NCI-H2196 treated with DMSO at 0.1 percent for 48 hours (cell line): ENCODE measurements at regions not wholly inside any gene's neighbourhood (a gene's known extent, or its start where the extent isn't known, plus 50 kb on each side); places are given as distances from the start of the nearest gene placed in this dataset.

ENCODE experiments used
- DNase-seq: peaks from one replicate; lab custom pipeline; 2025; ENCODE audit not compliant: unreplicated experiment; lab: John Stamatoyannopoulos, UW

DNA sequence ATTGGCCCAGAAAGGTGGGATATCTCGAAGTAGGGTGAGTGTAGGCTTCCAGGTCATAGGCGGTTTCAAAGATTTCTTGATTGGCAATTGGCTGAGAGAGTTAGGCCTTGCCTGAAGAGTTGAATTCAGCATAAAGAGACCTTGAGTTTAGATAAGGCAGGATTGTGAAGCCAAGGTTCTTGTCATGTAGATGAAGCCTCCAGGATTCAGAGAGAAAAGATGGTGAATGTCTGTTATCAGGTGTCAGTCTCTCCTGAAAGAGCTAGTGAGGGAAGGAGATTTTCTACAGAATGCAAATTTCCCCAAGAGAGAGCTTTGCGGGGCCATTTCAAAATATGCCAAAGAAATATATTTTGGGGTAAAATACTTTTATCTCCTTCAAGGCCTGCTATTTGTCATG is 217.0 kb upstream of the TLE3 start:
- DNase-seq, result no peak

- DNase-seq, result no peak
These were observed 216.3 kb upstream of the TLE3 start for GRCh38 chr15:70314018-70314354.

DNA sequence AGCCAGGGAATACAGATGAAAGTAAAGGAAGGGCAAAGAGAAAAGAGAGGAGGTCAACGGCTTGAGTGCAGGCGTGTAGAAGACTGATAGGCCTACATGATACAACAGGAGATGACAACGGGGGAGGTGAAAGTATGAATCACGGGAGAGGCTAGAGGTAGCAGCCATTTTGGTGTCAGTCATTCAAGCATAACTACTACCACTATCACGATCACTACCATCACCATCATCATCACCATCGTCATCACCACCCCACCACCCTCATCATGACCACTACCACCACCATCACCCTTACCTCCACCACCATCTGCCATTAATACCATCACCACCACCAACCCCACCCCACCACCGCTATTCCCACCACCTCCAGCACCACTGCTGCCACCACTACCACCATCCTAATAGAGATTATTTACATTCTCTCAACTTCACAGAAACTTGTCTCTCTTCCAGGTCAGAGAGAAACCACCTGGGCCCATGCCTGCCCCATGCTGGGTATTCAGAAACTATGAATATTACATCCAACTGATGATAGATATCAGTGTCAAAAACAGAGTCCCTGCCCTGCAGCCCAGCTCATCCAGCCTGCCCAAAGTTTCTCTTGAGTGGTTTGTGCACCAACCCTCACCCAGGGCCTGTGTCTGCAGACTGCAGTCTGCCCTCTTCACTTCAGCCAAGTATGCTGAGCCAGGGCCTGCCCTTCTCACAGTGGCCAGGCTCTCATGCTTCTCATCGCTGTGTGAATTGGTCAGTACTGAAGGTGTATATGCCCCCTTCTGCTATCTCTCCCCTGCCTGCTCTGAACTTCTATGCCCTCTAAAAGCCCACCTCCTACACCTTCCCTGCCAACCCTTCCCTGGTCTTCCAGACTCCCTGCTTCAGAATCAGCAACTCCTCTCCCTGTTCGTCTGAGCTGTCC is 215.6 kb upstream of the TLE3 start:
- DNase-seq, result no peak

GRCh38 chr15:70311821-70312220 is 214.1 kb upstream of the TLE3 start:
- DNase-seq, result no peak

GRCh38 chr15:70309716-70310115 is 212.0 kb upstream of the TLE3 start:
- DNase-seq, result no peak

- no peak for DNase-seq
These were observed 211.2 kb upstream of the TLE3 start for GRCh38 chr15:70308735-70309434.

DNA sequence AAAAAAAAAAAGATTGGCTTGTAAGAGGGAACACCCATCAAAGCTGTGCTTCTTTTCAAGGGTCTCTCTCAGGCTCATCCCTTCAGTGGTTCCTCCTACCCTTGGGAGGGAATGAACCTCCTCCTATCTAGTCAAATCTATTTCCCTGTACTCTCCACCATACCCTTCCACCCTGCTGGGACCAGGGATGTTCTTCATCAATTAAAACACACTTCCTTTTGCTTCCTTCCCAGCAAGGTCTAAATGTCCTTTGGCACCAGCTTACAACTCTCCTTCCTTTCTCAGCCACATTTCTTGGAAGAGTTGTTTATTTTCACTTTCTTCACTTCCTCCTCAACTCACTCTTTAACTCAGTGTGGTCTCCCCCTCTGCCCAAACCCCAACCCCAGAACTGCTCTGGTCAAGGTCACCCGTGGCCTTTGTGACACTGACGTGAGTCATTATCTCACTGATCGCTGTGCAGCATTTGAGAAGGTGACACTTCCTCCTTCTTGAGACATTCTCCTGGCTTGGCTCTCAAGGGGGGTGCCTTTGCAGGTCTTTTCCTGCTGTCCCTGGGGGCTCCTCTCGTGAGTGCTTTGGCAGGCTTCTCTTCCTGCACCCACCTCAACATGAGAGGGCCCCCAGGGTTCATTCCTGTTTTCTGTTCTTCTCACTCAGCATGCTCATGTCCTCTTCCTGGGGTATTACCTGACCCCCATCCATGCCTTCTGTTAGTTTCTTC is 210.5 kb upstream of the TLE3 start:
- no peak for DNase-seq

DNA sequence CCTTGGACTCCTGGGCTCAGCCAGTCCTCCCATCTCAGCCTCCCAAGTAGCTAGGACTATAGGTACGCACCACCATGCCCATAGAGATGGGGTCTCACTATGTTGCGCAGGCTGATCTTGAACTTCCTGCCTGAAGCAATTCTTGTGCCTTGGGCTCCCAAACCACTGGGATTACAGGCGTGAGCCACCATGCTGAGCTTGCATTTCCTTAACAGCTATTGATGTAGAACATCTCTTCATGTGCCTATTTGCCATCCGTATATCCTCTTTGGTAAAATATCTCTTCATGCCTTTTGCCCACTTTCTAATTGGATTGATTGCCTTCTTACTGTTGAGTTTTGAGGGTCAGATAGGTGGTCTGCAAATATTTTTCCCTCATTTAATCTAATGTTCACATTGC is 208.9 kb upstream of the TLE3 start:
- DNase-seq, result no peak

GRCh38 chr15:70306081-70306480 is 208.4 kb upstream of the TLE3 start:
- DNase-seq, result no peak

- no peak for DNase-seq
These were observed 206.3 kb upstream of the TLE3 start for GRCh38 chr15:70303981-70304380.

DNA sequence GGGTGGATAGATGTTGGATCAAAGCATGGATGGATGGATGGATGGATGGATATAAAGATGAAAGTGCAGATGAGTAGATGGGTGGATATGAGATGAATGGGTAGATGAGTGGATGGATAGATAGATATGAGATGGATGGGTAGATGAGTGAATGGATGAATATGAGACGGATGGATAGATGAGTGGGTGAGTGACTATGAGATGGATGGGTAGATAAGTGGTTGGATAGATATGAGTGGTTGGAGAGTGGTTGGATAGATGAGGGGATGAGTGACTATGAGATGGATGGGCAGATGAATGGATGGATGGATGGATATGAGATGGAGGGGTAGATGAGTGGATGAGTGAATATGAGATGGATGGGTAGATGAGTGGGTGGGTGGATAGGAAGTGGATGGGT is 204.6 kb upstream of the TLE3 start:
- no peak for DNase-seq

DNA sequence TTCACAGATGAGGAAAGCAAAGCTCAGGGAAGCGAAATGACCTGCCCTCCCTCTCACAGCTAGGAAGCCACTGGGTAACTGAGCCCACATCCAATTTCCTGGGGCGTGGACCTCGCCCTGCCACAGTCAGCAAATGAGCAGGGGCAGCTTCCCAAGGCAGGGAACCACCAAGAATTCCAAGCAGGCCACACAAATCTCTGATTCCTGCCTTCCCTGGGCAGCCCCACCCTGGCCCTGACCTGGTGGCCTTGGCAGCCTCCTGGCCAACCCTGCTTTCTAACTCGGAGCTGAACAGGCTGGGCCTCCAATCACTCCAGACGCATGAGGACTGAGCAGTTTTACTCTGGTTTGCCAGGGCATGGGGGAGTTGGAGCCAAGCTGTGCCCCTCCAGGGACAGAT is 203.7 kb upstream of the TLE3 start:
- DNase-seq, result no peak

DNA sequence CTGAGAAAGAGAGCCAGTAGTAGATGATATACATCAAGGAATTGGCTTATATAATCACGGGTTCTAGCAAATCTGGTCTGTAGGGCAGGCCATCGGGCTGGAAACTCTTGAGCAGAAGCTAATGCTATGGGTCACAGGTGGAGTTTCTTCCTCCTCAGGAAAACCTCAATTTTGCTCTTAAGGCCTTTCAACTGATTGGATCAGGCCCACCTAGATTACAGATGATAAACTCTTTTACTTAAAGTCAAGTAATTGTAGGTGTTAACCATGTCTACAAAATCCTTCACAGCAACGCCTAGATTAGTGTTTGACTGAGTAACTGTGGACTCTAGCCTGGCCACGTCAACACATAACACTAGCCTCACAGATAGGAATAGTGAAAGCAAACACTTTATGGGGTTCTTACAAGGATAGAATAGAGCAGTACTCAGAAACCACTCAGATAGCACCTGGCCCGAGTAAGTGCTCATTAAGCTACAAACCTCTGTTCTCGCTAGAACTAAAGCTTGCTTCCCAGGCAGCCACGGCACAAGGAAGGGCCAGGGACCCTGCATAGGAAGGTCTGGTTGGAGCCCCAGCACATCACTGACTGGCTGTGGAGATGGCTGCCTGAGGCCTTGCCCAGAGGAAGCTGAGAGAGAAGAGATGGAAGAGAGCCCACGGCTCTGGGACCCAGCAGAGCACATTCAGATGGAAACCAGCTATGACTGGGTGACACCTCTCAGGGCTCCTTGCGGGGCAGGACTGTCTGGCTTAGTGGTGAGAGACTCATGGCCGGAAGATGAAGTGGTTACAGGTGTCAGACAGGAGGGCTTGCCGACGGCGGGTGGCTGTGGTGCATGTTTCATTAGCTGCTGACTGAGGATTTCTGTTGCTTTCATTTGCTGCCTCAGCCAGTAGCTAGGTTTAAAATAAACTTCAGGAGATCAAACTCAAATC is 202.5 kb upstream of the TLE3 start:
- DNase-seq, result no peak

DNA sequence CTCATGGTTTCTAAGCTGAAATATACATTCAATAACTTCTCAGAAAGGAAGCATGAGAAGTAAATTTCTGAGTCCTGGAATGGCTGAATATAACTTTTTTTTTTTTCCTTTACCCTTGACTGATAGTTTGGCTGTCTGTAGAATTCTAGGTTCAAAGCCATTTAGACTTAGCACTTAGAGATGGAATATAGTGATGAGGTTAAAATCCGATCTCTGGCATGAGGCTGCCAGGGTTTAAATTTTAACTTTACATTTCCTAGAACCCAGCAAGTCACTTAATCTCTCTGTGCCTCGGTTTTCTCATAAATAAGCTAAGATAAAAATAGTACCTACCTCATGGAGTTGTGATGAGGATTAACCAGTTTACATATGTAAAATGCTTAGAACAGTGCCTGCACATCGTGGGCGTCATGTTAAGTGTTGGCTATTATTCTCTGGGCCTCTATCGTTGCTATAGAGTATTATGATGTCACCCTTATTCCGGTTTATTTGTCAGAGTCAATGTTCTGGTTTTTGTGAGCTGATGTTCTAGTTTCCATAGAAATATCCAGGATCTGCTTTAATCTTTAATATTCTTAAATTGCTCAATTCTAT is 199.8 kb upstream of the TLE3 start:
- no peak for DNase-seq

DNA sequence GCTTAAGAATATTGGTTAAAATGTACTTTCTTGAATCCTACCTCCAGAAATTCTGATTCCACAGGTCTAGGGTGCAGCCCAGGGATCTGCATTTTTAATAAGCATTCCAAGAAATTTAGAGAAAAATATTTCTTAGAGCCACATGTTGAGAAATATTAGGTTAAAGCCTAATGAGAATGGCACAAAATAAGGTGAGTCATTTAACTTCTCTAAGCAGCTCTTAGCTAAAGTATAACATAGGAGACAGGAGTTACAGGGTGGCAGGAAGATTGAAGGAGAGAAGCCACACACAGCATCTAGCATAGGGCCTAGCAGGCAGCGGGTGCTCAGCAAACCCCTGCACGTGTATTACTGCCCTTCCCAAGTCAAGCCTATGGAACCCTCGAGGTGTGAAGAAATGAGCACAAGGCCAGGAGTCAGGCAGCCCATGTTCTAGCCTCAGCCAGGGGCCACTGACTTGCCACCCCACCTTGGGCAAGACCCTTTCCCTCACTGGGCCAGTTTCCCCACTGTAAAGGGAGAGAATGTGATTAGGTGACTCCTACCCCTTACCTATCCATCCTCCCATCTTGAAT is 197.1 kb upstream of the TLE3 start:
- DNase-seq, result no peak

DNA sequence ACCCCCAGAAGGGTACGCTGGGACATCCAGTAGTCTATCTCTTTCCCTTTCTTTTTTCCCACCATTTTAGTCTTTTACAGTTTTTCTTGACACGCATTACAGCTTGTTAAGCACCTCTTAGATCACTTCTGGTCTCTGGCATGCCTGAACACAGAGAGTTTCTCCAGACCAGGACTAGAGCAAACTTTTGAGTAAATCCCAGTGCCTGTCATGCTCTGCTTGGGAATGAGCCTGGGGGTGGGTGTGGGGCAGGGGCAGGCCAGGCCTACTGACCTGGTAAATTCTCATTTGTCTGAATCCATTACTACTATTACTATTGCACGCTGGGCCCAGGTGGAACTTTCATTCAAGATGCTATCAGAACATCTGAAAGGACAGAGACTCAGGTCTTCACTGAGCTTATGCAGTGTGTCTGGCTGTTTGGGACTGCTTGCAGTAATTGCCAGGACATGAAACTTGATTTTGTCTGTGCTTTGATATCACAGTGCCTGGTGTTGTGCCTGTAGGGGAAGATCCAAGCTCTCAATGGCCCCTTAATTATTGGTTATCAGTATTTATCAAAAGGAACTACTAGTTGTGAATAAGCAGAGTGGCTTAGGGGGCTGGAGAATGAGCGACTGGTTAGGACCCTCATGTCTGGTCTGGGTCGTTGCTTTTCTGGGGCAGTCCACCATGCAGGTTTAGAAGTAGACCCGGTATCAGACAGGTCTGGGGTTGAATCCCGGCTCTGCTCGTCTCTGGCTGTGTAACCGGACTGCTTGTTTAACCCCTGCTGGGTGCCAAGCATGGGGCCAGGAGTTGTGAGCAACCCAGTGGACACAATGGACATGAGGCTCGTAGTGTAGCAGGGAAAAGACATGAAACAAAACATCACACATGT is 196.1 kb upstream of the TLE3 start:
- DNase-seq, result no peak

- DNase-seq, result no peak
These were observed 195.4 kb upstream of the TLE3 start for GRCh38 chr15:70293138-70293537.

DNA sequence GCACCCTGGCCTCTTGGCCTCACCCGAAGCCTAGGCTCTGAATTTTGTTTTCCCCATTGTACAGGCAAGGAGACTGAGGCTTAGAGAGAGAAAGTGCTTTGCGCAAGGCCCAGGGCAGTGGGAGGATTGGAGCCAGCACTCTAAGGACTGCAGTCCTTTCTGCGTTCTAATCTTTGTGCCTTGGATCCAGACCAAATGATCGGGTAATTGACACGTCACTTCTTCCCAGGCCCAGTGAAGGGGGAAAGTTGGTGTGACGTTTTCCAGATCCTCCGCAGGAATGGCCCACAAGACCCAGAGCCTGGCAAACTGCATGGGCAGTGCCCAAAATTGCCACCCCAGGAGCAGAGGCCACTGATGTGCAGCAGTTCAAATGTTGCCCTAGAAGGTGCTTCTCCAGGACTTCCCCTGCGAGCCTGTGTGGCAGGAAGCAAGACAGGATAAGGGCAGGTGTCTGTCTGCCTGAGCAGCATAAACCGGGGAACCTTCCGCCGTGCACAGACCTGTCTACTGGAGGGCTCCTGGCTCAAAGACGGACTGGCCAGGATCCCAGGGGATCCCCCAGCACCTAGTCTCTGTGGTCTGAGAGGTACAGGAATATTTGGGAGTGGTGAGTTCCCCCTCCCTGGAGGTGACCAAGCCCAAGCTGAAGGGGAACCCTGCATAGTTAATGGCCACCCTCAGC is 194.5 kb upstream of the TLE3 start:
- DNase-seq, result no peak
